ENCODE measurements at regions not wholly inside any gene's neighbourhood (a gene's known extent, or its start where the extent isn't known, plus 50 kb on each side); places are given as distances from the start of the nearest gene placed in this dataset.

DNA sequence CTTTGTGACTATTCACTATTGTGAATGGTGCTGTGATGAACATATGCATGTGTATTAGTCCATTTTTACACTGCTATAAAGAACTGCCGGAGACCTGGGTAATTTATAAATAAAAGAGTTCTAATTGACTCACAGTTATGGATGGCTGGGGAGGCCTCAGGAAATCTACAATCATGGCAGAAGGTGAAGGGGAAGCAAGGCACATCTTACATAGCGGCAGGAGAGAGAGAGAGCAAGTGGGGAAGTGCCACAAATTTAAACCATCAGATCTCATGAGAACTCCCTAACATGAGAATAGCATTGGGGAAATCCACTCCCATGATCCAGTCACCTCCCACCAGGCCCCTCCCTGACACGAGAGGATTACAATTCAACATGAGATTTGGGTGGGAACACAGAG lies 90.8 kb downstream of the ATP23 start:
- no peak for TF ChIP-seq ZNF274 (IDR thresholded peaks at IDR 0.05; ENCODE audit: low read depth, low read length)
- no peak for TF ChIP-seq YY1 (IDR thresholded peaks at IDR 0.05; ENCODE audit: insufficient read depth, insufficient read length)
- no peak for TF ChIP-seq SUZ12 (IDR thresholded peaks at IDR 0.05; ENCODE audit: extremely low read depth, insufficient read depth, insufficient read length)
